Neural cell (in vitro differentiated cells): ENCODE measurements at regions not wholly inside any gene's neighbourhood (a gene's known extent, or its start where the extent isn't known, plus 50 kb on each side); places are given as distances from the start of the nearest gene placed in this dataset.
A peak's percentile ranks its signal among the peaks of the same experiment; 100 is the strongest.

ENCODE experiments used
- H2AFZ ChIP-seq: fragments of 200-600, 300-800 bp; sonication (generic), shearing (Covaris generic); 2 replicates; pipeline ENCODE4 v1.6.0; 2014; ENCODE audit warnings: low read depth, mild to moderate bottlenecking, antibody characterized with exemption, low read length, moderate library complexity
- H3F3A ChIP-seq: fragments of 200-600 bp; shearing (Covaris generic); 2 replicates; pipeline ENCODE4 v1.6.1; 2016; ENCODE audit warnings: mild to moderate bottlenecking, moderate library complexity, mixed read lengths, antibody characterized with exemption, low read length; ENCODE audit not compliant: insufficient read depth, poor library complexity, severe bottlenecking
- H3K27ac ChIP-seq: fragments of 200-600, 300-800 bp; sonication (generic), shearing (Covaris generic); 2 replicates; pipeline ENCODE4 v1.5.1; 2014; ENCODE audit warnings: mild to moderate bottlenecking, low read length, moderate library complexity
- H3K27me3 ChIP-seq: fragments of 300-800, 200-600 bp; sonication (generic), shearing (Covaris generic); 2 replicates; pipeline ENCODE4 v1.6.0; 2014; ENCODE audit warnings: mild to moderate bottlenecking, low read depth, low read length, moderate library complexity; ENCODE audit not compliant: insufficient read depth
- H3K36me3 ChIP-seq: fragments of 300-800, 200-600 bp; sonication (generic), shearing (Covaris generic); 2 replicates; pipeline ENCODE4 v1.5.1; 2014; ENCODE audit warnings: mild to moderate bottlenecking, antibody characterized with exemption, low read length, moderate library complexity; ENCODE audit not compliant: insufficient read depth
- H3K4me2 ChIP-seq: fragments of 300-800, 200-600 bp; sonication (generic), shearing (Covaris generic); 2 replicates; pipeline ENCODE4 v1.6.0; 2014; ENCODE audit warnings: mild to moderate bottlenecking, low read length
- H3K4me3 ChIP-seq: fragments of 300-800, 200-600 bp; sonication (generic), shearing (Covaris generic); 2 replicates; pipeline ENCODE4 v1.5.1; 2014; ENCODE audit warnings: mild to moderate bottlenecking, low read length, moderate library complexity
- H3K79me2 ChIP-seq: fragments of 200-600 bp; shearing (Covaris generic); replicated peaks from 2 replicates; pipeline ENCODE4 v1.6.0; 2014; ENCODE audit warnings: mild to moderate bottlenecking, low read length, moderate library complexity; ENCODE audit not compliant: insufficient read depth
- H3K9ac ChIP-seq: fragments of 300-800, 200-600 bp; sonication (generic), shearing (Covaris generic); 2 replicates; pipeline ENCODE4 v1.6.1; 2016; ENCODE audit warnings: mild to moderate bottlenecking, low read length, mixed read lengths
- H3K9me2 ChIP-seq: fragments of 200-600 bp; shearing (Covaris generic); 2 replicates; pipeline ENCODE4 v1.6.1; 2016; ENCODE audit warnings: mild to moderate bottlenecking, low read length, mixed read lengths; ENCODE audit not compliant: insufficient read depth
- H3K9me3 ChIP-seq: fragments of 200-600, 300-800 bp; sonication (generic), shearing (Covaris generic); 2 replicates; pipeline ENCODE4 v1.6.1; 2016; ENCODE audit warnings: mild to moderate bottlenecking, mixed run types, low read length, moderate library complexity, mixed read lengths
- H4K20me1 ChIP-seq: fragments of 200-600 bp; shearing (Covaris generic); 2 replicates; pipeline ENCODE4 v1.6.1; 2016; ENCODE audit warnings: mild to moderate bottlenecking, mixed run types; ENCODE audit not compliant: insufficient read depth
- EP300 ChIP-seq: fragments of 450-650 bp; conservative IDR thresholded peaks from 2 replicates; pipeline ENCODE4 v1.6.1; 2014; ENCODE audit warnings: antibody characterized with exemption, mild to moderate bottlenecking, moderate library complexity; ENCODE audit not compliant: poor library complexity, severe bottlenecking
- POLR2AphosphoS5 ChIP-seq: IDR thresholded peaks from 2 replicates; pipeline ENCODE4 v1.6.1; 2012
- RAD21 ChIP-seq: fragments of 450-650 bp; conservative IDR thresholded peaks from 2 replicates; pipeline ENCODE4 v1.6.1; 2014; ENCODE audit warnings: antibody characterized with exemption, mild to moderate bottlenecking, moderate library complexity
- TAF1 ChIP-seq: IDR thresholded peaks from 2 replicates; pipeline ENCODE4 v1.6.1; 2012; ENCODE audit warnings: low read depth
- TF ChIP-seq, protein P1 (sequence below): IDR thresholded peaks from 2 replicates; pipeline ENCODE4 v1.6.1; 2012; ENCODE audit warnings: borderline replicate concordance
- TF ChIP-seq, protein P2 (sequence below): fragments of 450-650 bp; IDR thresholded peaks from 2 replicates; pipeline ENCODE4 v1.5.1; 2014; ENCODE audit warnings: antibody characterized with exemption, mild to moderate bottlenecking, moderate library complexity; ENCODE audit not compliant: poor library complexity, severe bottlenecking

DNA sequence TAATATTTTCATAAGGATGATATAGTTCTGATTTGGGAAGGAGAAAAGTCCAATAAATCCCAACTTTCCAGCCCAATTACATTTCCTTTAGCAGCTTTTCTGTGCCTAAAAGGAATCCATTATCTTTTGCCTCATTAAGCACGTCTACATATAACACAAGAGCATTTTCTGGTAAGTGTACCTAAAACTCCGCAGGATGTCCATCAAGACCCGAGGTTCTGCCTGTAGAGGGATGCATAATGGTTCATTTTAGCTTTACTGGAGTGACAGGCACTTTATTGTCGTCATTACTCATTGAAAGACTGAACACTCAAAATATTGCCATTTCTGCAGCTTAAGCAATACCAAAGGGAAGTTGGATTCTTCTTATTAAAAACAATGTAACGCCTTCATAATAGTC, 669.0 kb downstream of the PRELID2 start:
- no peaks in the 10 kb centered on the region for H3K27me3 ChIP-seq
- no peaks in the 10 kb centered on the region for H3K79me2 ChIP-seq
- H3K9ac ChIP-seq = no peak overlapping the region
- no peak for TF ChIP-seq RAD21
- peak; percentile 86 for TF ChIP-seq POLR2AphosphoS5
- TF ChIP-seq, protein P1, sequence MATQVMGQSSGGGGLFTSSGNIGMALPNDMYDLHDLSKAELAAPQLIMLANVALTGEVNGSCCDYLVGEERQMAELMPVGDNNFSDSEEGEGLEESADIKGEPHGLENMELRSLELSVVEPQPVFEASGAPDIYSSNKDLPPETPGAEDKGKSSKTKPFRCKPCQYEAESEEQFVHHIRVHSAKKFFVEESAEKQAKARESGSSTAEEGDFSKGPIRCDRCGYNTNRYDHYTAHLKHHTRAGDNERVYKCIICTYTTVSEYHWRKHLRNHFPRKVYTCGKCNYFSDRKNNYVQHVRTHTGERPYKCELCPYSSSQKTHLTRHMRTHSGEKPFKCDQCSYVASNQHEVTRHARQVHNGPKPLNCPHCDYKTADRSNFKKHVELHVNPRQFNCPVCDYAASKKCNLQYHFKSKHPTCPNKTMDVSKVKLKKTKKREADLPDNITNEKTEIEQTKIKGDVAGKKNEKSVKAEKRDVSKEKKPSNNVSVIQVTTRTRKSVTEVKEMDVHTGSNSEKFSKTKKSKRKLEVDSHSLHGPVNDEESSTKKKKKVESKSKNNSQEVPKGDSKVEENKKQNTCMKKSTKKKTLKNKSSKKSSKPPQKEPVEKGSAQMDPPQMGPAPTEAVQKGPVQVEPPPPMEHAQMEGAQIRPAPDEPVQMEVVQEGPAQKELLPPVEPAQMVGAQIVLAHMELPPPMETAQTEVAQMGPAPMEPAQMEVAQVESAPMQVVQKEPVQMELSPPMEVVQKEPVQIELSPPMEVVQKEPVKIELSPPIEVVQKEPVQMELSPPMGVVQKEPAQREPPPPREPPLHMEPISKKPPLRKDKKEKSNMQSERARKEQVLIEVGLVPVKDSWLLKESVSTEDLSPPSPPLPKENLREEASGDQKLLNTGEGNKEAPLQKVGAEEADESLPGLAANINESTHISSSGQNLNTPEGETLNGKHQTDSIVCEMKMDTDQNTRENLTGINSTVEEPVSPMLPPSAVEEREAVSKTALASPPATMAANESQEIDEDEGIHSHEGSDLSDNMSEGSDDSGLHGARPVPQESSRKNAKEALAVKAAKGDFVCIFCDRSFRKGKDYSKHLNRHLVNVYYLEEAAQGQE = peak; percentile 88
- TF ChIP-seq TAF1 = no peak
- TF ChIP-seq EP300 = peak; percentile 88
- H2AFZ ChIP-seq = no peak overlapping the region
- H4K20me1 ChIP-seq = no peaks in the 10 kb centered on the region
- H3F3A ChIP-seq = no peaks in the 10 kb centered on the region
- H3K36me3 ChIP-seq = no peaks in the 10 kb centered on the region
- no peak overlapping the region for H3K4me3 ChIP-seq
- H3K9me2 ChIP-seq = no peaks in the 10 kb centered on the region
- H3K9me3 ChIP-seq = no peaks in the 10 kb centered on the region
- H3K4me2 ChIP-seq = no peak overlapping the region
- H3K27ac ChIP-seq = peak overlapping the region; percentile 4

DNA sequence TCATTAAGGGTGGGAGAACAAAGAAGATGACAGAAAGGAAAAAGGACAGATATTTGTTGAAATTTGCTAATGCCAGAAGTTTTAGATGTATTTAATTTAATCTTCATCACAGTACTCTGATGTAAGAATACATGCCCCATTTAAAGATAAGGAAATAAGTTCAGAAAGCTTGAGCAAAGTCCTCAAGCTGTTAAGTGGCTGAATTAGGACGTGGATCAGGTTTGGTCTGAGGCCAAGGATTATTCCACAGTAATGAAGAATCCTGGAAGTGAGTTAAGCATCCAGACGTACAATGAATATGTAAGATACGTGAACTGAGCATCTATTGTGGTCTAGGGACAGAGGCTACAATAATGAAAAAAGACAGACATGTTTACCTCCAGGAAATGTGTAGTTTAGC, 671.3 kb downstream of the PRELID2 start:
- H3K4me2 ChIP-seq = no peak overlapping the region
- H3K36me3 ChIP-seq = no peaks in the 10 kb centered on the region
- no peaks in the 10 kb centered on the region for H3F3A ChIP-seq
- H3K4me3 ChIP-seq = no peak overlapping the region
- no peak overlapping the region for H2AFZ ChIP-seq
- no peaks in the 10 kb centered on the region for H3K79me2 ChIP-seq
- no peak overlapping the region for H3K9ac ChIP-seq
- H3K27me3 ChIP-seq = no peaks in the 10 kb centered on the region
- H3K9me2 ChIP-seq = no peaks in the 10 kb centered on the region
- H3K9me3 ChIP-seq = no peaks in the 10 kb centered on the region
- no peak overlapping the region for H3K27ac ChIP-seq
- no peaks in the 10 kb centered on the region for H4K20me1 ChIP-seq
- TF ChIP-seq, protein P2, sequence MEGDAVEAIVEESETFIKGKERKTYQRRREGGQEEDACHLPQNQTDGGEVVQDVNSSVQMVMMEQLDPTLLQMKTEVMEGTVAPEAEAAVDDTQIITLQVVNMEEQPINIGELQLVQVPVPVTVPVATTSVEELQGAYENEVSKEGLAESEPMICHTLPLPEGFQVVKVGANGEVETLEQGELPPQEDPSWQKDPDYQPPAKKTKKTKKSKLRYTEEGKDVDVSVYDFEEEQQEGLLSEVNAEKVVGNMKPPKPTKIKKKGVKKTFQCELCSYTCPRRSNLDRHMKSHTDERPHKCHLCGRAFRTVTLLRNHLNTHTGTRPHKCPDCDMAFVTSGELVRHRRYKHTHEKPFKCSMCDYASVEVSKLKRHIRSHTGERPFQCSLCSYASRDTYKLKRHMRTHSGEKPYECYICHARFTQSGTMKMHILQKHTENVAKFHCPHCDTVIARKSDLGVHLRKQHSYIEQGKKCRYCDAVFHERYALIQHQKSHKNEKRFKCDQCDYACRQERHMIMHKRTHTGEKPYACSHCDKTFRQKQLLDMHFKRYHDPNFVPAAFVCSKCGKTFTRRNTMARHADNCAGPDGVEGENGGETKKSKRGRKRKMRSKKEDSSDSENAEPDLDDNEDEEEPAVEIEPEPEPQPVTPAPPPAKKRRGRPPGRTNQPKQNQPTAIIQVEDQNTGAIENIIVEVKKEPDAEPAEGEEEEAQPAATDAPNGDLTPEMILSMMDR = no peak
- TF ChIP-seq, protein P1 = no peak
